ENCODE measurements at regions not wholly inside any gene's neighbourhood (a gene's known extent, or its start where the extent isn't known, plus 50 kb on each side); places are given as distances from the start of the nearest gene placed in this dataset.

DNA sequence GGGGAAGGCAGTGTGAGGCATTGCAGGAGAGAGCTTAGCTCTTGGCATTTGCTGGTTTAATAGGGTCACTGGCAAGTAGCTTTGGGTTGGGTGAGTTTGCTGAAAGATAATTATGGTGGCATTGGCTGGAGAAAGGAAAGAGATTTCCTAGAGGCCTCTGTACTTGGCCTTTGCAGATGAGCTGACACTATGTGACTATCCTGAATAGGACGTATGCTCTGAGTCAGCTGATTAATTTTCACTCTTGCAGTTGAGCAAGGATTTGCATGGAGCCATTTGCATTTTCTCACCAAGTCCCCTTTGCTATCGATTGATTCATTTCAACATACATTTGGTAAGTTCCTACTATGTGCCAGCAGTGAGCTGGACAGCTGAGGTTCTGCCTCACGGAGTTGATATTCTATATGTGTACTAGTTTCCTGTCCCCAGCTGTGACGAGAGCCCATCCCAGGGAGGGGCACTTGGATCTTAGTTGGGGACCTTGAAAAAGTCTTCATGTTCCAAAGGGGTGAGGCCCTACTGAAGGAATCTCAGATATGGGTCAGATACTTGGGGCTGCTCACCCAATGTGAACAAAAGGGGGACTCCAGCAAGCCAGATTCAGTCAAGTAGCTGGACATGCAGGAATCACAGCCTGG is 245.7 kb downstream of the LOXHD1 start:
- TF ChIP-seq, protein P1, sequence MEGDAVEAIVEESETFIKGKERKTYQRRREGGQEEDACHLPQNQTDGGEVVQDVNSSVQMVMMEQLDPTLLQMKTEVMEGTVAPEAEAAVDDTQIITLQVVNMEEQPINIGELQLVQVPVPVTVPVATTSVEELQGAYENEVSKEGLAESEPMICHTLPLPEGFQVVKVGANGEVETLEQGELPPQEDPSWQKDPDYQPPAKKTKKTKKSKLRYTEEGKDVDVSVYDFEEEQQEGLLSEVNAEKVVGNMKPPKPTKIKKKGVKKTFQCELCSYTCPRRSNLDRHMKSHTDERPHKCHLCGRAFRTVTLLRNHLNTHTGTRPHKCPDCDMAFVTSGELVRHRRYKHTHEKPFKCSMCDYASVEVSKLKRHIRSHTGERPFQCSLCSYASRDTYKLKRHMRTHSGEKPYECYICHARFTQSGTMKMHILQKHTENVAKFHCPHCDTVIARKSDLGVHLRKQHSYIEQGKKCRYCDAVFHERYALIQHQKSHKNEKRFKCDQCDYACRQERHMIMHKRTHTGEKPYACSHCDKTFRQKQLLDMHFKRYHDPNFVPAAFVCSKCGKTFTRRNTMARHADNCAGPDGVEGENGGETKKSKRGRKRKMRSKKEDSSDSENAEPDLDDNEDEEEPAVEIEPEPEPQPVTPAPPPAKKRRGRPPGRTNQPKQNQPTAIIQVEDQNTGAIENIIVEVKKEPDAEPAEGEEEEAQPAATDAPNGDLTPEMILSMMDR (IDR thresholded peaks at IDR 0.05): no peak
- no peak for TF ChIP-seq POLR2A (IDR thresholded peaks at IDR 0.05)

Measured in Peyer's patch (tissue), 4 donors.